CD4-positive, alpha-beta T cell treated with Interleukin-17A for 1 hour (primary cell): ENCODE measurements at regions not wholly inside any gene's neighbourhood (a gene's known extent, or its start where the extent isn't known, plus 50 kb on each side); places are given as distances from the start of the nearest gene placed in this dataset.
"Not testable (repeated sequence)": the region's sequence is repeated elsewhere in the genome, so short reads cannot be mapped to it uniquely, and the experiment has no call there.

Experiments used
- DNase-seq: peaks from one replicate; pipeline ENCODE4 v3.0.0-alpha.2; 2020

DNA sequence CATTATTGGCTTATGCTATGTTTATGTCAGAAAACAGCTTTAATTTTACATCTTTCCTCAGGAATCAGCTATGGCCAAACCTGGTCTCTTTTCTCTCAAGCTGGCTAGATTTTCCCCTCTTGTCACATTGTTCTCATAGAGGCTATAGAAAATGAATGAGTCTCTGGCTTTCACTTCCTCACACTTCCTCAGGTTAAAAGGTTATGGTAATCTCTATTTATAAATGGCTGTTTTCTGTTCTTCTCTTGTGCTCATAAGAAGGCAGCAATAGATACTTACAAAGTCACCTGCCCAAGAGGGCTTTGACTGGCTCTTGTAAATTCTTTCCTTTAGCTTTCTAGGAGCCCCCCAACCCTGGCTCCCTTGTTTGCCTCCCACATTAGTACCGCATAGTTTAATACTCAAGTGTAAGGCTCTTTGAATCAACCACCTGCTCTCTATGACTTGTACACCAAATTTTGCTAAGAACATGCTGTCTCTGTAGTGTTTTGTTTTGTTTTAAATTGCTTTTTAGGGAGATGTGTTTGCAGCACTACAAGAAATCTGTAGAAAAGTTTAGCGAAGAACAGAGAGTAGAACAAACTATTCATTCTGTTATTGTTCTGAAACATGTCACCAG, 897.4 kb upstream of the CITED2 start:
- DNase-seq: no peak

GRCh38 chr6:140269591-140270165, 895.2 kb upstream of the CITED2 start:
- DNase-seq: no peak

DNA sequence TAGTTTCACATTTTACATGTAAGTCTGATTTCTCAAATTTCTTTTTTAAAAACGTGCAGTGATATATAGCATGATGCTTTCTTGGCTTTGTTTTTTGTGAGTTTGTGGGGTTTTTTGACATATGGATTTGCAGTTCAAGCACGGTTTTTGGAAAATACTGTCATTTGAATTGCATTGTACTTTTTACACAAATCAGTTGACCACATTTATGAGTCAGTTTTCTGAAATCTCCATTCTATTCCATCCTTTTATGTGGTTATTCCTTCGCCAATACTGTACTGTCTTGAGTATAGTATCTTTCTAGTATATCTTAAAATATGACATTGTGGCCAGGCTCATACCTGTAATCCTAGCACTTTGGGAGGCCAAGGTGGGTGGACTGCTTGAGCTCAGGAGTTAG, 890.0 kb upstream of the CITED2 start:
- no peak for DNase-seq

GRCh38 chr6:140258302-140258701, 883.9 kb upstream of the CITED2 start:
- DNase-seq: not testable (repeated sequence)

DNA sequence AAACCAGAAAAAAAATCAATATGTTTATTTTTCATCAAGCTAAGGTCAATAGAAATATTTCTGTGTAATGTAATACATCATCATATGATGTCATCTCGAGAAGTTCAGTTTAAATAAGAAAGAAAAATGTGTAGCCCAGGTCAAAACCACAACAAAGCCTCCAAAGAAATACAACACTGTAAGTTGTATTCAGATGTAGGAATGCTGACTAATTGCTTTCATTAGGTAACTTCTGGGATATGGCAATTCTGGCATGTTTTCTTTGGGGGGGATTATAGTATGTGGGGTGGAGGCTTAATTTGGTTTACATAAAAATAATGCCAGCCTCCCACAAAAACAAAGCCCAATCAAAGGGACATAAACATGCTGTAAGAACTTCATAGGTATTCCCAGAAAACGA, 881.8 kb upstream of the CITED2 start:
- DNase-seq: no peak

- DNase-seq: no peak
Observed at GRCh38 chr6:140253096-140253495, 878.6 kb upstream of the CITED2 start.

DNA sequence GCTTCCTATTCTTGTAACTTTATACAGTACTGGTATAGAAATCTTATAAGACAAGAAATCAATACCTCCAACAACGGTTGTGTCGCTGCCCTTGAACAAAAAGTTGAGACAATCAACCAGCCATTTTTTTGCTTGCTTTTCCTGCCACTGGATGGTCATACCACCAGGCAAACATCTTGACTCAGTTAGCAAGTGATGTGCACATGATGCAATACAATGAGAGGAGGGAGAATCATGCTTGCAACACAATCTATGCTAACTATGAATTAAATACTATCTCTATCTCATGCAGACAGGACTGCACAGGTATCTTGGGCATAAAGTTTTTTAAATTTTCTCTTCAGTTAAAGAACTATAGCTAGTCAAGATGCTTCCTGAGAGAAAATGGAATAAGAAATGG, 877.7 kb upstream of the CITED2 start:
- no peak for DNase-seq

GRCh38 chr6:140245296-140246040, 871.0 kb upstream of the CITED2 start:
- DNase-seq: no peak

DNA sequence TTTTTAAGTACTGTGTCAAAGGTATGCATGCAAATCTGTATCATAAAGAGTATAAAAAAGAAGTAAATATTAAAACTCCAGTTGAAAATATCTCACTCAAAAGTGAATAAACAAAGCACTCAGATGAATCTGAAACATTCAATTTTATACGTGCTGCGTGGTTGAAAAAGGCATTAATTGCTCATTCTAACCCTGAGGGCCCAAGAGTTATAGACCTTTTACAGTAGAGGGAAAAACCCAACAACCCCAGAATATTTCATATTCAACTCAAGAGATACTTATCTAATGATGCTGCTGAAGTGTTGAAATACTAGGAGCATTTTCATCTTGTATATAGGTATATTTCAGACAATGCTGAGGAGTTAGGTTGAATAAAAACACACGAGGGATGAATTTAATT, 862.8 kb upstream of the CITED2 start:
- no peak for DNase-seq

GRCh38 chr6:140236732-140237131, 862.3 kb upstream of the CITED2 start:
- DNase-seq: no peak

DNA sequence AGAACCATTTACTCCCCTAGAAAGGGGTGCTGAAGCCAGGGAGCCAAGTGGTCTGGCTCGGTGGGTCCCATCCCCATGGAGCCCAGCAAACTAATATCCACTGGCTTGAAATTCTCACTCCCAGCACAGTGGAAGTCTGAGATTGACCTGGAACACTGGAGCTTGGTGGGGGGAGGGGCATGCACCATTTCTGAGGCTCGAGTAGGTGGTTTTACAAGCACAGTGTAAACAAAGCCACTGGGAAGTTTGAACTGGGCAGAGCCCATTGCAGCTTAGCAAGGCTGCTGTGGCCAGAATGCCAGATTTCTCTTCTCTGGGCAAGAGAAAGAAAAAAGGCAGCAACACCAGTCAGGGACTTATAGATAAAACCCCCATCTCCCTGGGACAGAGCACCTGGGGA, 855.8 kb upstream of the CITED2 start:
- DNase-seq: no peak

DNA sequence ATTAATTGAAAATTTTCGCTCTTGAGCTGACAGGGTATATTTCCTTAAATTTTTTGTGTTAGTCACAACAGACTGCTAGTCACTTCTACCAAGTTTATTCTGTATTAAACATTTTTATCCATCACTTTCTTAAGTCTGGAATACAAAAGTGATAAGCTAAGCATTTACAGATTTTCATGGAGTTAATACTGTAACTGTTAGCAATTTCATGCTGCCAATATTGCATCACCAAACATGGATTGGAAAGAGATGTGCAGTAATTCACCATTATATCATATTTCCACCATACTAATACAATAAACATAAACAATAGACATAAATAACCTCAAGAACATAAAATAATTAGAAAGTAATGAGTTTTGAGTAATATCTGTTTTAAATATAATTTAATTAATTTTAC, 854.0 kb upstream of the CITED2 start:
- DNase-seq: no peak

- DNase-seq: no peak
Observed at GRCh38 chr6:140226637-140227036, 852.2 kb upstream of the CITED2 start.

DNA sequence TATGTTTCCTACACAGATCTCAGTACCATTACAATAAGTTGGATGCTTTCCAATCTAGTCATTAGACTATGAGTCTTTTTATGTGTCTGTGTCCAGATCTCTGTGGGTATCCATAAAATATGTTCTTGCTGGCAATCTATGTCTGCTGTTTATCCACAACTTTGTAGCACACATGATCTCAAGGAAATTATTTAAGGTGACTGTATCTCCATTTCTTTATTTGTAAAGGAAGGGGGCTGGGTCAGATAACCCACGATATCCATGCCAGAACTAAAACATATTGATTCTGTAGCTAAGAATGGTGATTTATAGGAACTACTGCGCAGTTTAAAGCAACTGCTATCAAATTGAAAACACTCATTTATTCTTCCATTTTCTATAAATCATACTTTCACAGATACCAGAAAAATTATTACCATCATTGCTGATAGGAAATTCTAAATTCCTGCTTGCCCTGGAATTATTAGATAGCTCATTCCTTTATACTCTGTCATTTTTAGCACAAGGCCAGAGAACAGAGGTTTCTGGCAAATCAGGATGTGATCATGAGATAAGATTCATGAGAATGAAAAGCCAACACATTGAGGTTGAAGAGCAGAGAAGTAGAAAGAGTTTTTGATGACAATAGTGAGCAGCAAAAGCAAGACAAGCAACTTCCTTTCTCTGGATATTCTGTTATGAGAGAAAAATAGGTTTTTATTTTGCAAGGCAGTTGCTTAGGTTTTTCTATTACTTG, 851.4 kb upstream of the CITED2 start:
- DNase-seq: no peak

DNA sequence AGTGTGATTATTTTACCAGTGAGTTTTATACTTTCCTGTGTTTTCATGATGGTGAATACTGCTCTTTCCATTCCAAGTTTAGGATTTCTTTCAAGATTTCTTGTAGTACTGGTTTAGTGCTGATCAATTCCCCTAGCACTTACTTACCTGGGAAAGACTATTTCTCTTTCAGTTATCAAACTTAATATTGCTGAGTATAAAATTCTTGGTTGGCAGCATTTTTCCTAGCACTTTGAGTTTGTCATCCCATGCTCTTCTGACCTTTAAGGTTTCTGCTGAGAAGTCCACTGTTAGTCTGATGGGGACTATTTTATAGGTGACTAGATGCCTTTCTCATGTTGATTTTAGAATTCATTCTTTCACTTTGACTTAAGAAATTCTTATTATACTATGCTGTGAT, 842.8 kb upstream of the CITED2 start:
- no peak for DNase-seq

- DNase-seq: no peak
Observed at GRCh38 chr6:140209775-140210174, 835.3 kb upstream of the CITED2 start.

GRCh38 chr6:140208286-140208685, 833.8 kb upstream of the CITED2 start:
- no peak for DNase-seq

DNA sequence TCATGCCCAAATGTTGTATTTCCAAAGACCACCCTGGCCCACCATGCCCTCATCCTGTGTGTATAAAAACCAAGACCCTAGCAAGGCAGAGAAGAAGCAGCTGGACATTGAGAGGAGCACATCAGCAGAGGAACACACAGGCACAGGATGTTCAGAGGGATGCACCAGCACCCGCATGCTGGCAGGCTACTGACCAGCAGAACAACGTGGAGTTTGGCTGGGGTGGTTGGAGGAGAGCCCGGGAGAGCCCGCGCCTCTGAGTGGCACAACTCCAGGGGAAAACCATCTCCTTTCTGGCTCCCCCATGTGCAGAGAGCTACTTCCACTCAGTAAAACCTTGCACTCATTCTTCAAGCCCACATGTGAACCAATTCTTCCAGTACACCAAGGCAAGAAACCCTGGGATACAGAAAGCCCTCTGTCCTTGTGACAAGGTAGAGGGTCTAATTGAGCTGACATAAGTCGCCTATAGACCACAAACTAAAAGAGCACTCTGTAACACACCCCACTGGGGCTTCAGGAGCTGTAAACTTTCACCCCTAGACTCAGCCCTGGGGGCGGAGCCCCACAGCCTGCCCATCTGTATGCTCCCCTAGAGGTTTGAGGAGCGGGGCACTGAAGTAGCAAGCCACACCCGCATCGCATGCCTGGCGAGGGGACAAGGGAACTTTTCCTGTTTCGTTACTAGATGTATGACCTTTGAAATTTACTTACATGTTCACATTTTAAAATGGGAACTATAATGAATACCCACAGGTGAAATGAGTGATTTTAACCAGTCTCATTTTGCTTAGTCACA, 831.5 kb upstream of the CITED2 start:
- no peak for DNase-seq

GRCh38 chr6:140204154-140204553, 829.7 kb upstream of the CITED2 start:
- DNase-seq: no peak

GRCh38 chr6:140203661-140204147, 829.3 kb upstream of the CITED2 start:
- DNase-seq: no peak

- no peak for DNase-seq
Observed at GRCh38 chr6:140202964-140203515, 828.6 kb upstream of the CITED2 start.

DNA sequence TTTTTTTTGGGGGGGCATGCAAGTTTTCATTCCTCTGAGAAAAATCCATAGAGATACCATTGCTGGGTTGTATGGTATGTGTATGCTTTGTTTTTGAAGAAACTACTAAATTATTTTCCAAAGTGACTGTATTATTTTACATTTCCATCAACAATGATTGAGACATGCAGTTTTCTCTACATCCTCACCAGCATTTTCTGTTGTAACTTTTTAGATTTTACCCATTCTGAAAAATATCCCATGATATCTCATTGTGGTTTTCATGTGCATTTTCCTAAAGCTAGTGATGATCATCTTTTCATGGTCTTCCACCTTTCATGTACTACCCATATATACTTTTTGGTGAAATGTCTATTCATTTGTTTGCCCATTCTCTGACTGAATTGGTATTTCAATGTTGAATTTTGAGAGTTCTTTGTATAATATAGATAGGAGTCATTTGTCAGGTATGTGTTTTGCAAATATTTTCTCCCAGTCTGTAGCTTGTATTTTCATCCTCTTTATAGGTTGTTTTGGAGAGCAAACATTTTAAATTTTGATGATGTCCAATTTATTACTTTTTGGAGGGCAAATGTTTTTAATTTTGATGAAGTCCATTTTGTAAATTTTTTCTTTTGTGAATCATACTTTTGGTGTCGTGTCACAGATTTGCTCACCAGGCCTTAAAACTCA, 827.5 kb upstream of the CITED2 start:
- no peak for DNase-seq
